ENCODE measurements at regions not wholly inside any gene's neighbourhood (a gene's known extent, or its start where the extent isn't known, plus 50 kb on each side); places are given as distances from the start of the nearest gene placed in this dataset.
A peak's percentile ranks its signal among the peaks of the same experiment; 100 is the strongest.

DNA sequence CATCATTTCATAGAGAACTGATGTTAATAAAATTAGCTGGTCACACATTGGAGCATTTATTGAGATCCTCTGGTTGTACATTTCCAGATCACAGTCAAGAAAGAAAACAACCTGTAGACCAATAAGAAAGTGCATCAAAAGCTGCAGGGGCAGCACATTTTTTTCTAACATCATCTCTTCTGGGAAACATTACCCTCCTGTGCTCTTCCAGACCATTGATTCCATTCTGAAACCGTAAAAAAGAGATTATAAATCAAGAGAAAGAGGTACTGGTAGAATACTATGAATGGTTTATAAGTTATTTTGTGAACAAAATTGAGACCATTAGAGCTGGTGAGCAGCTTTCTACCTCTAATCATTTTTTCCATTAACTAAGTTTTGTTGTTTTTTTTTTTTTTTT lies 1548.2 kb upstream of the CELF4 start:
- Histone ChIP-seq H3K4me1 (ENCODE audit: control insufficient read depth, insufficient read depth, low read length) (no peaks in the 10 kb centered on the region), H3K27me3 (ENCODE audit: control insufficient read depth, insufficient read depth, low read length) (no peaks in the 10 kb centered on the region), H3K4me3 (ENCODE audit: low read depth, low read length) (no peak overlapping the region), H3K36me3 (ENCODE audit: control insufficient read depth, insufficient read depth, low read length) (no peaks in the 10 kb centered on the region), H3K9me3 (ENCODE audit: control insufficient read depth, insufficient read depth, low read length) (no peaks in the 10 kb centered on the region), H3K27ac (ENCODE audit: low read depth, low read length) (no peak overlapping the region)
- no CpG with 5 or more reads among the region's 1 CpG for WGBS (ENCODE audit: insufficient coverage)
- DNase-seq (ENCODE audit: low read depth in 4 of 6, low spot score in 6 of 6), result peak in 1 of 6 donors; percentile 34

DNA sequence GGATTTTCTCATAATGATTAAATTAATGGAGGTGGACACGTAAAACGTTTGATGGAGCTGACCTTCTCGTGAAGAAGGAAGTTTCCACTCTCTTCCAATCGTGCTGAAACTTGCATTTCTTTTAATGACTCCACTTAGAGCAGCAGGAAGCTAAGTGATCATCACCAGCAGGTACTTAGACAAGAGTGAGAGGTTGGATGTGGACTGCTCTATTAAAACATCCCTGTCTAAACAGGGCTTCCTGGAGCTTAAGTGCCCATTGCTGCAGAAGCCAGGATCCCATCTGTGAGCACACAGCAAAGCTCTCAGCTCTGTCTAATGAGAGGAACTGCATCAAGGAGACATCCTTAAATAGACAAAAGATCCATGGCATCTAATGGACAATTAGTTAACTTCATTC lies 1539.5 kb upstream of the CELF4 start:
- no peak overlapping the region for H3K4me3 ChIP-seq (ENCODE audit: low read depth, low read length)
- no peaks in the 10 kb centered on the region for H3K27me3 ChIP-seq (ENCODE audit: control insufficient read depth, insufficient read depth, low read length)
- H3K9me3 ChIP-seq (ENCODE audit: control insufficient read depth, insufficient read depth, low read length), result no peaks in the 10 kb centered on the region
- H3K4me1 ChIP-seq (ENCODE audit: control insufficient read depth, insufficient read depth, low read length), result no peaks in the 10 kb centered on the region
- DNase-seq (ENCODE audit: low read depth in 4 of 6, low spot score in 6 of 6), result peak in 1 of 6 donors; percentile 71
- 60% methylated on average over 1 of the region's 4 CpGs for WGBS (ENCODE audit: insufficient coverage)
- no peak overlapping the region for H3K27ac ChIP-seq (ENCODE audit: low read depth, low read length)
- H3K36me3 ChIP-seq (ENCODE audit: control insufficient read depth, insufficient read depth, low read length), result no peaks in the 10 kb centered on the region

DNA sequence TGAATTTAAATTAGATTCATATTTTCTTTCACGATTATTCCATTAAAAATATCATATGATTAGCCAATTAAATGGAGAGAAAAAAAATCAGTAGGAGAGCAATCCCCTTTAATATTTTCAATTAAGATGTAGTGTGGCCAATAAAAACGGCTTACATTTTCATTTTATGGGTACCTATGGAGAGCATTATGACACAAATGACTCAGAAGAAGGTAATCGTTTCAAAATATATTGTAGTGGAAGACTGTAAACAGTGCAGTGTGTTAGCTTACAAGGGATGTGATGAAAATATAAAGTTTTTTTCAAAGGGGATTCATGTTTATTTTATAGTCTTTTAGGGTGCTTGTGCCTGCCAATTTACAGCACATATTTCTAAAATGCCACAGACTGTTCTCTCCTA lies 1507.4 kb upstream of the CELF4 start:
- H3K9me3 ChIP-seq (ENCODE audit: control insufficient read depth, insufficient read depth, low read length), result no peaks in the 10 kb centered on the region
- no peak overlapping the region for H3K27ac ChIP-seq (ENCODE audit: low read depth, low read length)
- H3K4me3 ChIP-seq (ENCODE audit: low read depth, low read length), result no peak overlapping the region
- no peaks in the 10 kb centered on the region for H3K36me3 ChIP-seq (ENCODE audit: control insufficient read depth, insufficient read depth, low read length)
- H3K27me3 ChIP-seq (ENCODE audit: control insufficient read depth, insufficient read depth, low read length), result no peaks in the 10 kb centered on the region
- no CpG with 5 or more reads among the region's 3 CpGs for WGBS (ENCODE audit: insufficient coverage)
- H3K4me1 ChIP-seq (ENCODE audit: control insufficient read depth, insufficient read depth, low read length), result no peaks in the 10 kb centered on the region
- peak in 1 of 6 donors; percentile 88 for DNase-seq (ENCODE audit: low read depth in 4 of 6, low spot score in 6 of 6)

DNA sequence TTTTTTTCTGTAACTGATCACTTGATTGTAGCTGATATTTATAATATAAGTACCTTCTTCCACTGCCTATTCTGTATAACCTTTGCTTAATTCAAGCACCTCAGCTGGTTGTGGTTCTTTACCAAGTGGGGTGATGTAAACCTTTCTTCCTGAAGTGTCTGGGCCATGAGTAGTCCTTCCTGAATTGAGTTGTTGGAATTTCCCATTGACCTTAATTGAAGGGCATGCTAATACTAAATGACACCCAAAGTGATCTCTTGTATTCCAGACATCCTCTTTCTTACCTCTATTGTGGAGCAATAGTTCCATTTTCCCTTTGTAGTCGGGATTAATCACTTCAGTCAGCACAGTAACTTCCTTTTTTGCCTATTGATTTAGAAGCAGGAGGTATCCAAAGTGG lies 1496.8 kb upstream of the CELF4 start:
- no peak for DNase-seq (ENCODE audit: low read depth in 4 of 6, low spot score in 6 of 6)
- no peaks in the 10 kb centered on the region for H3K36me3 ChIP-seq (ENCODE audit: control insufficient read depth, insufficient read depth, low read length)
- no CpG with 5 or more reads among the region's 1 CpG for WGBS (ENCODE audit: insufficient coverage)
- no peaks in the 10 kb centered on the region for H3K4me1 ChIP-seq (ENCODE audit: control insufficient read depth, insufficient read depth, low read length)
- H3K27ac ChIP-seq (ENCODE audit: low read depth, low read length), result no peak overlapping the region
- H3K4me3 ChIP-seq (ENCODE audit: low read depth, low read length), result no peak overlapping the region
- no peaks in the 10 kb centered on the region for H3K9me3 ChIP-seq (ENCODE audit: control insufficient read depth, insufficient read depth, low read length)
- H3K27me3 ChIP-seq (ENCODE audit: control insufficient read depth, insufficient read depth, low read length), result no peaks in the 10 kb centered on the region

DNA sequence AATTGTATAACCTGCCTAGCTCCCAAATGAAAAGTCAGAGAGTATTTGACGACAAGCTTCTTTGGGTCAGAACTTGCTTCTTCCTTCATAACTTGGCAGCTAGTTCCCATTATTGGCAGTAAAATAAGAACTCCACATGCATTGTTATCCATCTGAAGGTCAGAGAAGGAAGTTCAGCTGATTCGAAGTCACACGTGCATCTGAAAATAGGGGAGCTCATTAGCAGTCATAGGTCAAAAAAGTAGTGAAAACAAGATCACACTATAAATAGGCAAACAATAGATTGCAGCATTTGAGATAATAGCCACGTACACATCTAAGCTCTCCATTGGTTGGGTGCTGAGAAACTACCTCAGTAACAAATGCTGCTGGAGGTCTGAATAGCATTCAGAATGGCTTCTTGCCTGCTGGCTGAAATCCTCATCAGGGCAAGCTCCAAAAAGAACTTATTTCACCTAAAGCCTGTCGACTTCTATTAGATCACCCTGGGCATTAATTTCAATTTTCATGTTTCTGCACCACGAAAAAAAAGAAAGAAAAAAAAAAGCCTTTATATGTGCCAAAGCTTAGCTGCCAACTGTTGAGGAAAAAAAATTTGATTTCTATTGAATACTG lies 1492.9 kb upstream of the CELF4 start:
- Histone ChIP-seq H3K27ac (ENCODE audit: low read depth, low read length) (no peak overlapping the region), H3K4me3 (ENCODE audit: low read depth, low read length) (no peak overlapping the region), H3K36me3 (ENCODE audit: control insufficient read depth, insufficient read depth, low read length) (no peaks in the 10 kb centered on the region), H3K27me3 (ENCODE audit: control insufficient read depth, insufficient read depth, low read length) (no peaks in the 10 kb centered on the region), H3K4me1 (ENCODE audit: control insufficient read depth, insufficient read depth, low read length) (no peaks in the 10 kb centered on the region), H3K9me3 (ENCODE audit: control insufficient read depth, insufficient read depth, low read length) (no peaks in the 10 kb centered on the region)
- WGBS (ENCODE audit: insufficient coverage), result no CpG with 5 or more reads among the region's 6 CpGs
- no peak for DNase-seq (ENCODE audit: low read depth in 4 of 6, low spot score in 6 of 6)

DNA sequence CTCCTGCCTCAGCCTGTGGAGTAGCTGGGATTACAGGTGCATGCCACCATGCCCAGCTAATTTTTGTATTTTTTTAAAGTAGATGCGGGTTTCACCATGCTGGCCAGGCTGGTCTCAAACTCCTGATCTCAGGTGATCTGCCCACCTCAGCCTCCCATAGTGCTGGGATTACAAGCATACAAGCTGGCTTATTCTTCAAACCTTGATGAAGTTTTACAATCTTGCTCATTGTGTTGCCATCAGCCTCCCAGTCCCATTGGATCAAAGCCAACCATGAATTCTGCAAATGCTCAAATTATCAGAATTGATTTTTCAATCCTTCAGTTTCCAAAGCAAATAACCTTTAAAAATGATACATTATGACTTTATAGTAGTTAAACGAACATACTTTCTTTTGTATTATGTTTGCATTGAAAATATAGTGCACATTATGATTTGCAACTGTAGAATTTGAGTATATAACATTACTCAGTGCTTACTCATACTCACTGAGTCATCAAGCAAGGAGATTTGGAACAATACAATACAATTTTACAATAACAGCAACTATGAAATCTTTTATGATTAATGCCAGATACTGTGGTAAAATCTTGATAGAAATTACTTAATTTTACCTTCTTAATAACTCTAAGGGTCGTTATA lies 1491.9 kb upstream of the CELF4 start:
- H3K36me3 ChIP-seq (ENCODE audit: control insufficient read depth, insufficient read depth, low read length), result no peaks in the 10 kb centered on the region
- 100% methylated on average over 1 of the region's 3 CpGs for WGBS (ENCODE audit: insufficient coverage)
- H3K4me1 ChIP-seq (ENCODE audit: control insufficient read depth, insufficient read depth, low read length), result no peaks in the 10 kb centered on the region
- H3K27me3 ChIP-seq (ENCODE audit: control insufficient read depth, insufficient read depth, low read length), result no peaks in the 10 kb centered on the region
- no peak overlapping the region for H3K27ac ChIP-seq (ENCODE audit: low read depth, low read length)
- H3K4me3 ChIP-seq (ENCODE audit: low read depth, low read length), result no peak overlapping the region
- H3K9me3 ChIP-seq (ENCODE audit: control insufficient read depth, insufficient read depth, low read length), result no peaks in the 10 kb centered on the region
- DNase-seq (ENCODE audit: low read depth in 4 of 6, low spot score in 6 of 6), result no peak

DNA sequence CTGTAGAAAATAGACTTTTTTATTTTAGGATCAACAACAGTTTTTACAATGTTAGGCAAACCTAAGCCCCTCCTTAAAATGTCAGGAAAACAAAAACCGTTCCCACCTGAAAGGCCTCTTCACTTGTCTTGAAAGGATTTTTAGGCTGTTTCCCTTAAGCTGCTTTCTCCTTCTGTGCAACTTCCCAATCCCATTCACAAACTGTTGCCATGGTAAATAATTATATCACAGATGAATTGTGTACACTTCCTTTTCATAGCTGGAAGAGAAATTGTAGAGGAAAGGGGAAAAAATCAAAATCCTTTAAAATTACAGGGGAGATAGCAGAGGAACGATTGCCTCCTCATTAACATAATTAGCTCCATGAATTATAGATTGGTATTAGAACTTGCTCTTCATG lies 1488.0 kb upstream of the CELF4 start:
- peak in 2 of 6 donors; percentile 64 to 87 for DNase-seq (ENCODE audit: low read depth in 4 of 6, low spot score in 6 of 6)
- no CpG with 5 or more reads among the region's 2 CpGs for WGBS (ENCODE audit: insufficient coverage)
- H3K36me3 ChIP-seq (ENCODE audit: control insufficient read depth, insufficient read depth, low read length), result no peaks in the 10 kb centered on the region
- no peak overlapping the region for H3K27ac ChIP-seq (ENCODE audit: low read depth, low read length)
- no peaks in the 10 kb centered on the region for H3K4me1 ChIP-seq (ENCODE audit: control insufficient read depth, insufficient read depth, low read length)
- H3K9me3 ChIP-seq (ENCODE audit: control insufficient read depth, insufficient read depth, low read length), result no peaks in the 10 kb centered on the region
- no peaks in the 10 kb centered on the region for H3K27me3 ChIP-seq (ENCODE audit: control insufficient read depth, insufficient read depth, low read length)
- no peak overlapping the region for H3K4me3 ChIP-seq (ENCODE audit: low read depth, low read length)

DNA sequence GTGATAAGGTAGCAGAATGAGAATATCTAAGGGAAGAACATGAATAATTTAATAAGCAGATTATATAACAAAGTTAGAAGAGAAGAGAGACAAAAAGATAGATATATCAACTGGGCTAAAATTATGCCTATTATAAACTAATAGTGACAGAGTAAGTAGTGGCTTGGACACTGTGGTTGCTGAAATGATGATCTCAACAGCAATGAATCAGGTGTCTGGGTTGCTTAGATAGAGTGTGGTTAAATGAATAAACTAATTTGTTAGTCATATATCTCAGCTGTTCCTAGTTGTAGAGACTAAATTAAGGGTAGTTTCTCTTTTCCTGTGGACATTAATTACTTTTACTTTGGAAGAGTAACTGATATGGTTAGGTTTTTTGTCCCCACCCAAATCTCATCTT lies 1485.4 kb upstream of the CELF4 start:
- H3K4me1 ChIP-seq (ENCODE audit: control insufficient read depth, insufficient read depth, low read length), result no peaks in the 10 kb centered on the region
- H3K27me3 ChIP-seq (ENCODE audit: control insufficient read depth, insufficient read depth, low read length), result no peaks in the 10 kb centered on the region
- DNase-seq (ENCODE audit: low read depth in 4 of 6, low spot score in 6 of 6), result no peak
- H3K9me3 ChIP-seq (ENCODE audit: control insufficient read depth, insufficient read depth, low read length), result no peaks in the 10 kb centered on the region
- no peaks in the 10 kb centered on the region for H3K36me3 ChIP-seq (ENCODE audit: control insufficient read depth, insufficient read depth, low read length)
- H3K27ac ChIP-seq (ENCODE audit: low read depth, low read length), result no peak overlapping the region
- H3K4me3 ChIP-seq (ENCODE audit: low read depth, low read length), result no peak overlapping the region

DNA sequence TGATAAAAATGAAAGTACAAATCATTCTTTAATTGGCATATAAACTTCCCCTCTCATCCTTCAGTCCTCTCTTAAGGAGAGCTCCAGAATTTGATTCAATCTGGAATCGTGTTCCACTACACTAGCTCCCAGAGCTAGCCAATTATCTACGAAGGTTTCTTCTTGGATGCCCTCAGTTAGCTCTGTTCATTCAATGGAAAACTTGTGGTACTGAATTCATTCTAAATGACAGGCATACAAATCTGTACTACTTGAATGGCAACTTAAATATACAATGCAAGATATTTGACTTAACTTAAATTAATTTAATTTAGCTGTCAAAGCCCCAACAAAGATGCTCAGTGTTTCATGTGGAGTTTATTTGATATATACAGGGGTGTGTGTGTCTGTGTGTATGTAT lies 1474.2 kb upstream of the CELF4 start:
- no peak for DNase-seq (ENCODE audit: low read depth in 4 of 6, low spot score in 6 of 6)
- H3K27ac ChIP-seq (ENCODE audit: low read depth, low read length), result no peak overlapping the region
- no peaks in the 10 kb centered on the region for H3K9me3 ChIP-seq (ENCODE audit: control insufficient read depth, insufficient read depth, low read length)
- H3K27me3 ChIP-seq (ENCODE audit: control insufficient read depth, insufficient read depth, low read length), result no peaks in the 10 kb centered on the region
- no peak overlapping the region for H3K4me3 ChIP-seq (ENCODE audit: low read depth, low read length)
- no CpG with 5 or more reads among the region's 2 CpGs for WGBS (ENCODE audit: insufficient coverage)
- H3K36me3 ChIP-seq (ENCODE audit: control insufficient read depth, insufficient read depth, low read length), result no peaks in the 10 kb centered on the region
- H3K4me1 ChIP-seq (ENCODE audit: control insufficient read depth, insufficient read depth, low read length), result no peaks in the 10 kb centered on the region

DNA sequence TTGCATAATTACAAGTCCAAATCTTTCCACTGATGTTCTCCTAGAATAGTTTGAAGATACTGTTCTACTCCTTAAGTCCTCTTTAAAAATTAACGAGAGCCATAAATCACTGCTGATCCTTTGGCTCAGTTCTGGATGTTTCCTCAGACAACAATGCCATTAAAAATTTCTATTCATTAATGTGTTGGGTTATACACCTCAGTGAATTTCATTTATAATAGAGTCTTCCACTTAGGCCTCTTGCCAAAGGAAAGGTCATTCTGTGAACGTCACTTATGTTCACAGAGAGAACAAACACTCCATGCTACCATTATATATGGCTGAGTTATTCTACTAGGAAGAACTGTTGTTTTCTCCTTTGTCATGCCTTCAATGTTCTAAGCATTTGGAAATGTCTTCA lies 1472.3 kb upstream of the CELF4 start:
- DNase-seq (ENCODE audit: low read depth in 4 of 6, low spot score in 6 of 6), result no peak
- Histone ChIP-seq H3K36me3 (ENCODE audit: control insufficient read depth, insufficient read depth, low read length) (no peaks in the 10 kb centered on the region), H3K27me3 (ENCODE audit: control insufficient read depth, insufficient read depth, low read length) (no peaks in the 10 kb centered on the region), H3K27ac (ENCODE audit: low read depth, low read length) (no peak overlapping the region), H3K4me1 (ENCODE audit: control insufficient read depth, insufficient read depth, low read length) (no peaks in the 10 kb centered on the region), H3K4me3 (ENCODE audit: low read depth, low read length) (no peak overlapping the region), H3K9me3 (ENCODE audit: control insufficient read depth, insufficient read depth, low read length) (no peaks in the 10 kb centered on the region)
- no CpG with 5 or more reads among the region's 2 CpGs for WGBS (ENCODE audit: insufficient coverage)
